K562 (cell line): ENCODE measurements at regions not wholly inside any gene's neighbourhood (a gene's known extent, or its start where the extent isn't known, plus 50 kb on each side); places are given as distances from the start of the nearest gene placed in this dataset.

ENCODE experiments used
- BACH1 ChIP-seq: fragments of 200-800 bp; sonication (Bioruptor generic); IDR thresholded peaks from 2 replicates; pipeline ENCODE4 v1.6.1; 2016; ENCODE audit warnings: missing genetic modification characterization, missing compliant biosample characterization
- BCOR ChIP-seq: fragments of 450-650 bp; IDR thresholded peaks from 2 replicates; pipeline ENCODE4 v1.6.1; 2016
- CTCF ChIP-seq, 3 experiments: IDR thresholded peaks in 2 of 3; conservative IDR thresholded peaks in 1 of 3; 2 replicates each; pipeline ENCODE4 v1.5.1; 2011 to 2012; ENCODE audit warnings: low read length in 3 of 3, mild to moderate bottlenecking in 3 of 3, control low read depth in 2 of 3, improper control_type of control experiment in 1 of 3, inconsistent platforms in 1 of 3, low read depth in 1 of 3, mixed read lengths in 1 of 3, moderate library complexity in 1 of 3; ENCODE audit not compliant: insufficient read depth in 2 of 3
- ELF4 ChIP-seq: fragments of 450-650 bp; formaldehyde crosslinking; IDR thresholded peaks from 2 replicates; pipeline ENCODE4 v1.4.0; 2022; ENCODE audit warnings: missing genetic modification characterization
- ELK3 ChIP-seq: fragments of 450-650 bp; formaldehyde crosslinking; IDR thresholded peaks from 2 replicates; pipeline ENCODE4 v1.4.0; 2020; ENCODE audit warnings: mild to moderate bottlenecking
- KDM4B ChIP-seq, 2 experiments: fragments of 450-650 bp in 1 of 2; sonication (generic) in 1 of 2; IDR thresholded peaks; 2 replicates each; pipeline ENCODE4 v1.6.1; 2016 to 2017; ENCODE audit warnings: borderline replicate concordance in 2 of 2, antibody characterized with exemption in 1 of 2, low read depth in 1 of 2, mild to moderate bottlenecking in 1 of 2
- POLR2A ChIP-seq: fragments of 450-650 bp; conservative IDR thresholded peaks from 2 replicates; pipeline ENCODE4 v1.6.1; 2016
- RNF2 ChIP-seq: sonication (generic); IDR thresholded peaks from 2 replicates; pipeline ENCODE4 v1.6.1; 2016
- SRSF9 ChIP-seq: fragments of 200-400 bp; formaldehyde crosslinking; IDR thresholded peaks from 2 replicates; pipeline ENCODE4 v1.6.1; 2017; ENCODE audit warnings: low read depth, low read length, borderline replicate concordance
- YY1 ChIP-seq, 3 experiments: IDR thresholded peaks; 2 replicates each; pipeline ENCODE4 v1.6.1; 2011; ENCODE audit warnings: low read length in 2 of 3, mild to moderate bottlenecking in 2 of 3, moderate library complexity in 2 of 3, borderline replicate concordance in 1 of 3, control low read depth in 1 of 3, low read depth in 1 of 3; ENCODE audit not compliant: insufficient read depth in 3 of 3, insufficient replicate concordance in 2 of 3, control insufficient read depth in 1 of 3, insufficient read length in 1 of 3; ENCODE audit errors: extremely low read depth in 1 of 3
- ZBTB49 ChIP-seq: sonication (generic); formaldehyde crosslinking; IDR thresholded peaks from 2 replicates; pipeline ENCODE4 v1.8.0; 2022; ENCODE audit warnings: missing genetic modification reagents, mild to moderate bottlenecking, borderline replicate concordance

GRCh38 chr10:83927166-83927565 is 212.1 kb upstream of the GHITM start:
- TF ChIP-seq BCOR (no peak), CTCF (IDR thresholded peaks at IDR 0.05 in 2 of 3, conservative IDR thresholded peaks at IDR 0.05 in 1 of 3; ENCODE audit: insufficient read depth in 2 of 3, low read depth in 1 of 3, low read length in 3 of 3) (no peak), POLR2A (no peak), ELK3 (CRISPR knock-in tag) (no peak), ELF4 (CRISPR knock-in tag) (no peak), SRSF9 (no peak), YY1 (IDR thresholded peaks at IDR 0.05; ENCODE audit: borderline replicate concordance in 1 of 3, control insufficient read depth in 1 of 3, extremely low read depth in 1 of 3, insufficient read depth in 3 of 3, insufficient read length in 1 of 3, insufficient replicate concordance in 2 of 3, low read depth in 1 of 3, low read length in 2 of 3) (no peak), RNF2 (no peak), ZBTB49 (CRISPR knock-in tag) (no peak), BACH1 (tag) (no peak), KDM4B (IDR thresholded peaks at IDR 0.05; ENCODE audit: borderline replicate concordance in 2 of 2, low read depth in 1 of 2) (no peak)
